SU-DHL-6 (cell line): ENCODE measurements at regions not wholly inside any gene's neighbourhood (a gene's known extent, or its start where the extent isn't known, plus 50 kb on each side); places are given as distances from the start of the nearest gene placed in this dataset.

Experiments
- H2AFZ ChIP-seq: fragments of 200-600 bp; sonication (generic); 2 replicates; pipeline ENCODE4 v1.6.1; 2014; ENCODE audit warnings: low read depth, mild to moderate bottlenecking, moderate library complexity, mixed read lengths, antibody characterized with exemption, low read length; ENCODE audit not compliant: severe bottlenecking
- H3F3A ChIP-seq: fragments of 200-600 bp; shearing (Covaris generic); 2 replicates; pipeline ENCODE4 v1.6.0; 2016; ENCODE audit warnings: antibody characterized with exemption, mild to moderate bottlenecking; ENCODE audit not compliant: insufficient read depth
- H3K27ac ChIP-seq: fragments of 200-600 bp; sonication (generic); 2 replicates; pipeline ENCODE4 v1.5.1; 2016; ENCODE audit warnings: low read depth, mild to moderate bottlenecking, low read length, moderate library complexity, mixed read lengths
- H3K27me3 ChIP-seq: fragments of 200-600 bp; sonication (generic), shearing (Covaris generic); 2 replicates; pipeline ENCODE4 v1.6.0; 2014; ENCODE audit warnings: mild to moderate bottlenecking, low read length
- H3K36me3 ChIP-seq: fragments of 200-600 bp; sonication (generic); 2 replicates; pipeline ENCODE4 v1.6.1; 2014; ENCODE audit warnings: mild to moderate bottlenecking, low read length, mixed read lengths
- H3K4me2 ChIP-seq: fragments of 300-600, 200-600 bp; shearing (Covaris generic), sonication (generic); 2 replicates; pipeline ENCODE4 v1.6.0; 2014; ENCODE audit warnings: low read length, low read depth, mild to moderate bottlenecking; ENCODE audit not compliant: poor library complexity, severe bottlenecking
- H3K4me3 ChIP-seq: fragments of 200-600 bp; sonication (generic); 2 replicates; pipeline ENCODE4 v1.5.1; 2014; ENCODE audit warnings: antibody characterized with exemption, low read length, mild to moderate bottlenecking, mixed read lengths; ENCODE audit not compliant: insufficient read depth, poor library complexity, severe bottlenecking
- H3K79me2 ChIP-seq: fragments of 200-600 bp; sonication (generic); 2 replicates; pipeline ENCODE4 v1.6.1; 2014; ENCODE audit warnings: mild to moderate bottlenecking, low read length, moderate library complexity; ENCODE audit not compliant: insufficient read depth
- H3K9ac ChIP-seq: fragments of 200-600 bp; sonication (generic); 2 replicates; pipeline ENCODE4 v1.7.0; 2014; ENCODE audit warnings: mild to moderate bottlenecking, low read length
- H3K9me2 ChIP-seq: fragments of 200-600 bp; sonication (generic); replicated peaks from 2 replicates; pipeline ENCODE4 v1.6.1; 2014; ENCODE audit warnings: low read length; ENCODE audit not compliant: insufficient read depth
- H3K9me3 ChIP-seq: fragments of 200-600 bp; sonication (generic); 2 replicates; pipeline ENCODE4 v1.6.1; 2014; ENCODE audit warnings: low read length, mixed read lengths; ENCODE audit not compliant: insufficient read depth
- H4K20me1 ChIP-seq: fragments of 200-600 bp; sonication (generic); 2 replicates; pipeline ENCODE4 v1.6.1; 2014; ENCODE audit warnings: low read depth, mild to moderate bottlenecking, antibody characterized with exemption, low read length, moderate library complexity, mixed read lengths
- CTCF ChIP-seq: fragments of 200-600 bp; sonication (generic); IDR thresholded peaks from one replicate; pipeline ENCODE4 v1.5.1; 2017; ENCODE audit warnings: antibody characterized with exemption, mild to moderate bottlenecking, low read length, moderate library complexity; ENCODE audit not compliant: insufficient read depth, poor library complexity, severe bottlenecking
- EZH2phosphoT487 ChIP-seq: fragments of 200-600 bp; sonication (generic), shearing (Covaris generic); conservative IDR thresholded peaks from 2 replicates; pipeline ENCODE4 v1.6.1; 2018; ENCODE audit warnings: mild to moderate bottlenecking, antibody characterized with exemption, low read length, moderate library complexity, mixed read lengths

GRCh38 chr10:128823201-128823600 is 643.8 kb upstream of the MGMT start:
- Histone ChIP-seq H3K27me3 (no peaks in the 10 kb centered on the region), H3F3A (no peaks in the 10 kb centered on the region), H2AFZ (no peak overlapping the region), H3K9me3 (no peaks in the 10 kb centered on the region), H4K20me1 (no peaks in the 10 kb centered on the region), H3K36me3 (no peaks in the 10 kb centered on the region), H3K27ac (no peak overlapping the region), H3K4me2 (no peak overlapping the region), H3K4me3 (no peak overlapping the region), H3K9ac (no peak overlapping the region), H3K9me2 (no peaks in the 10 kb centered on the region), H3K79me2 (no peaks in the 10 kb centered on the region)
- TF ChIP-seq CTCF (no peak), EZH2phosphoT487 (no peak)

GRCh38 chr10:128825626-128826025 is 641.4 kb upstream of the MGMT start:
- no peak overlapping the region for H3K9ac ChIP-seq
- no peaks in the 10 kb centered on the region for H3K79me2 ChIP-seq
- H3F3A ChIP-seq = no peaks in the 10 kb centered on the region
- no peaks in the 10 kb centered on the region for H4K20me1 ChIP-seq
- H3K27ac ChIP-seq = no peak overlapping the region
- no peaks in the 10 kb centered on the region for H3K9me2 ChIP-seq
- TF ChIP-seq CTCF = no peak
- no peak for TF ChIP-seq EZH2phosphoT487
- no peaks in the 10 kb centered on the region for H3K9me3 ChIP-seq
- no peaks in the 10 kb centered on the region for H3K36me3 ChIP-seq
- H2AFZ ChIP-seq = no peak overlapping the region
- no peak overlapping the region for H3K4me3 ChIP-seq
- H3K27me3 ChIP-seq = no peaks in the 10 kb centered on the region
- no peak overlapping the region for H3K4me2 ChIP-seq

- Histone ChIP-seq H3K9me2 (no peaks in the 10 kb centered on the region), H3F3A (no peaks in the 10 kb centered on the region), H3K36me3 (no peaks in the 10 kb centered on the region), H3K27ac (no peak overlapping the region), H3K4me2 (no peak overlapping the region), H3K27me3 (no peaks in the 10 kb centered on the region), H3K9ac (no peak overlapping the region), H3K79me2 (no peaks in the 10 kb centered on the region), H2AFZ (no peak overlapping the region), H3K9me3 (no peaks in the 10 kb centered on the region), H4K20me1 (no peaks in the 10 kb centered on the region), H3K4me3 (no peak overlapping the region)
- TF ChIP-seq EZH2phosphoT487 = no peak
Observed at GRCh38 chr10:128833671-128834070, 633.4 kb upstream of the MGMT start.

- Histone ChIP-seq H3K9me2 (no peaks in the 10 kb centered on the region), H3K4me3 (no peak overlapping the region), H3K79me2 (no peaks in the 10 kb centered on the region), H3K36me3 (no peaks in the 10 kb centered on the region), H3K4me2 (no peak overlapping the region), H4K20me1 (no peaks in the 10 kb centered on the region), H3K27me3 (no peaks in the 10 kb centered on the region), H2AFZ (no peak overlapping the region), H3K27ac (no peak overlapping the region), H3K9me3 (no peaks in the 10 kb centered on the region), H3F3A (no peaks in the 10 kb centered on the region), H3K9ac (no peak overlapping the region)
- no peak for TF ChIP-seq EZH2phosphoT487
- TF ChIP-seq CTCF = no peak
Observed at GRCh38 chr10:128835361-128835760, 631.7 kb upstream of the MGMT start.
